VCaP (cell line): ENCODE measurements at regions not wholly inside any gene's neighbourhood (a gene's known extent, or its start where the extent isn't known, plus 50 kb on each side); places are given as distances from the start of the nearest gene placed in this dataset.
"Not testable (repeated sequence)": the region's sequence is repeated elsewhere in the genome, so short reads cannot be mapped to it uniquely, and the experiment has no call there.

Experiments
- H3K27ac ChIP-seq: fragments of 450-650 bp; 2 replicates; pipeline ENCODE4 v1.5.1; 2017
- TF ChIP-seq, protein P1 (sequence below): fragments of 450-650 bp; conservative IDR thresholded peaks from 2 replicates; pipeline ENCODE4 v1.5.1; 2017; ENCODE audit warnings: mild to moderate bottlenecking, moderate library complexity

- TF ChIP-seq, protein P1, sequence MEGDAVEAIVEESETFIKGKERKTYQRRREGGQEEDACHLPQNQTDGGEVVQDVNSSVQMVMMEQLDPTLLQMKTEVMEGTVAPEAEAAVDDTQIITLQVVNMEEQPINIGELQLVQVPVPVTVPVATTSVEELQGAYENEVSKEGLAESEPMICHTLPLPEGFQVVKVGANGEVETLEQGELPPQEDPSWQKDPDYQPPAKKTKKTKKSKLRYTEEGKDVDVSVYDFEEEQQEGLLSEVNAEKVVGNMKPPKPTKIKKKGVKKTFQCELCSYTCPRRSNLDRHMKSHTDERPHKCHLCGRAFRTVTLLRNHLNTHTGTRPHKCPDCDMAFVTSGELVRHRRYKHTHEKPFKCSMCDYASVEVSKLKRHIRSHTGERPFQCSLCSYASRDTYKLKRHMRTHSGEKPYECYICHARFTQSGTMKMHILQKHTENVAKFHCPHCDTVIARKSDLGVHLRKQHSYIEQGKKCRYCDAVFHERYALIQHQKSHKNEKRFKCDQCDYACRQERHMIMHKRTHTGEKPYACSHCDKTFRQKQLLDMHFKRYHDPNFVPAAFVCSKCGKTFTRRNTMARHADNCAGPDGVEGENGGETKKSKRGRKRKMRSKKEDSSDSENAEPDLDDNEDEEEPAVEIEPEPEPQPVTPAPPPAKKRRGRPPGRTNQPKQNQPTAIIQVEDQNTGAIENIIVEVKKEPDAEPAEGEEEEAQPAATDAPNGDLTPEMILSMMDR = no peak
- H3K27ac ChIP-seq = no peak overlapping the region
Measured at GRCh38 chr16:10252155-10252554, 69.9 kb upstream of the GRIN2A start.

DNA sequence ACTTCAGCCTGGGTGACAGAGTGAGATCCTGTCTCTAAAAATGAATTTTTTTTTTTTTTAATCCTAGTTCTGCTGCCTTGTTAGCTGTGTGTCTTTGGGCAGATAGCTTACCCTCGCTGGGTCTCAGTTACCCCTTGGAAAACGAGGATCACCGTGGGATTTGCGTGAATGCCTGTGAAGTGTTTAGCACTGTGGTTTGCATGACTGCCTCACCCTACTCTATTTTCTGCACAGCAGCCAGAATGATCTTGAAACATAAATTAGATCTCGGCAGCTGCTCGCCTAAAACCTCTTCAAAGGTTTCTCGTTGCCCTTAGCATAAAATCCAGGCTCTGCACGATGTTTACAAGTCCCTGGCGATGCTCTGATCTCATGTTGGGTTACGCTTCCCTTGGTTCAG is 71.2 kb upstream of the GRIN2A start:
- TF ChIP-seq, protein P1 = no peak
- H3K27ac ChIP-seq = no peak overlapping the region

DNA sequence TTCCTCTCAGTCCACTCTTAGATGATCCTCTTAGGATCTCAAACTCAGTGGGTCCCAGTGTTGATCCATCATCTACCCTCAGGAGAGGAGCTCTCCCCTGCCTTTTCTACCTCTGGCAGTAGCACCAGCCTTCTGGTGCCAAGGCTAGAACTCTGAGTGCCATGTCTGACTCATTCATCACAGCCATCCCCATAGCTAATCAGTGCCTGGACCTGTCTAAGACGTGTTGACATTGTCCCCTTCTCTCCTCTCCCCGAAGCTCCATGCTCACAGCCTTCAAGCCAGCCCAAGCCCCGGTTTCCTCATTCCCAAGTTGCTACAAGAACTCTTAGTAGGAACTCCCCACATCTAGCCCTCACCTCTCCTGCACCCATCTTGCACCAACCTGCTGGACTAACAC is 73.5 kb upstream of the GRIN2A start:
- TF ChIP-seq, protein P1 = no peak
- no peak overlapping the region for H3K27ac ChIP-seq

DNA sequence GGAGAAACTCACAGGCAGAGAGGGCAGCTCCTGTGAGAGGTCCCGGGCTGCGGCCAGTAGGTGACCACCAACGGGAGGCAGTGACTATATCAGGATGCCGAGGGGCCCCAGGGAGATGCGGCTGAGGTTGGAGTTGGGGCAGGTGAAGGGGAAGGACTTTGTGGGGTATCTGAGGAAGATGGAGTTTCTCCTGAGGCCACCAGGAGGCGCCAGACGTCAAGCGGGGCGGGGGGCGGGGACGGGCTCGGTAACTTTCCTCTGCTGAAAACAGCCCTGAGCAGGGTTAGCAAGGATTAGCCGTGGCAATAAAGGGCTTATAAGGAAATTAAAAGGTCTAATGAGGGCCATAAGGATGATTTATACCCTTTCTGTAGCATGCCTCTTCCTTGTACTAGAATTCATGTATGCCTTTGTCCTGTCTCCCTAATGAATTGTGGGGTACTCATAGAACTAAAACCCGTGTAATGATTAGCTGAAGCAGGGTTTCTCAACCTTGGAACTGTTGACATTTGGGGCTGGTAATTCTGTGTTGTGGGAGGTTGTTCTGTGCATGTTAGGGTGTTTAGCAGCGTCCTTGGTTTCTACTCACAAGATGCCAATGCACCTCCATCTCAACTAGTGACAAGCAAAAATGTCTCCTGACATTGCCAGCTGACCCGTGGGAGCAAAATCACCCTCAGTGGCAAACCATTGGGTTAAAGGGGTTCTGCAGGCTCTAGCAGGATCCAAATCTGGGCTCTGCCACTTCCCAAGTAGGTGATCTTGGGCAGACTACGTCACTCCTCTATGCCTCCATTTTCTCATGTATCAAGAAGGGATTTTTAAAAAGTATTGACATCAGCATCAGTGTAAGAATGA is 74.8 kb upstream of the GRIN2A start:
- TF ChIP-seq, protein P1 = peak; percentile 66
- no peak overlapping the region for H3K27ac ChIP-seq

DNA sequence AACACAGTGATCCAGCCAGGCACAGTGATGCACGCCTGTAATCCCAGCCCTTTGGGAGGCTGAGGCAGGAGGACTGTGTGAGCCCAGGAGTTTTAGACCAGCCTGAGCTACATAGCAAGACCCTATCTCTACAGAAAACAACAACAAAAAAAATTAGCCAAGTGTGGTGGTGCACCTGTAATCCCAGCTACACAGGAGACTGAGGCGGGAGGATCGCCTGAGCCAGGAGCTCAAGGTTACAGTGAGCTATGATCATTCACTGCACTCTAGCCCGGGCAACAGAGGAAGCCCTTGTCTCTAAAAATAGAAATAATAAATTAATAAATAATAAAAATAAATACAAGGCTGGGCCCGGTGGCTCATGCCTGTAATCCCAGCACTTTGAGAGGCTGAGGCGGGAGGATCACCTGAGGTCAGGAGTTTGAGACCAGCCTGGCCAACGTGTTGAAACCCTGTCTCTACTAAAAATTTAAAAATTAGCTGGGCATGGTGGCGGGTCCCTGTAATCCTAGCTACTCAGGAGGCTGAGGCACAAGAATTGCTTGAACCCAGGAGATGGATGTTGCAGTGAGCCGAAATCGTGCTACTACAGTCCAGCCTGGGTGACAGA is 75.5 kb upstream of the GRIN2A start:
- H3K27ac ChIP-seq = not testable (repeated sequence)

GRCh38 chr16:10258930-10259603 is 76.8 kb upstream of the GRIN2A start:
- H3K27ac ChIP-seq = not testable (repeated sequence)

DNA sequence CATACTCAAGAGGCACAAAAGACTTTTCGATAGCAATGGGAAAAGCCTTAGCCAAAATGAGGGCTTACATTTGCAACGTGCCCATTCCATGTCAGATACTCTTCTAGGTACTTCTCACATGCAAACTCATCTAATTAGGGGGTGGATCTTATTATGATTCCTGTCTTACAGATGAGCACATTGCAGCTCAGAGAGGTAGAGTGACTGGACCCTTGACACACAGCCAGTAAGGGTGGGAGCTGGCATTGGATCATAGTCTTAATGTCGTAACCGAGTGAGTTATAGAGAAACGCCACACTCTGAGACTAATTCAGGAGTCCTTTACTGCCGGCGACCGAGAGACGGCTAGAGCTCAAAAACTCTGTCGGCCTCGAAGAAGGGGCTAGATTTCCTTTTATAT is 78.8 kb upstream of the GRIN2A start:
- no peak overlapping the region for H3K27ac ChIP-seq
- TF ChIP-seq, protein P1 = no peak

DNA sequence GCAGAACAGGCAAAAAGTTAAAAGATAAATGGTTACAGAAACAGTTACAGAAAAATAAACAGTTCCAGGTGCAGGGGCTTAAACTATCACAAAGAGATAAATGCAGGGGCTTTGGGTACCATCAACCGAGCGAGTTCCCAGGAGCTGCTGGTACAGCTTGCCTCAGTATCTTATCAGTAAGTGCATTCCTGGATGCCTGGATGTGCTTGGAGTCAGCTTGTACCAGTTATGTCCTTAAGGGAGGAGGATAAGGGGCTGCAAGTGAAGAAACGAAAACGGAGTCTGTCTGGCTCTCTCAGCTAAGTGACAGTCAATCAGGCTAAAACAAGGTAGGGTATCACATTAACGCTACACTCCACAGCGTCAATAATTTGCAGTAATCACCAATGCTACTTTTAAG is 79.3 kb upstream of the GRIN2A start:
- H3K27ac ChIP-seq = not testable (repeated sequence)
